K562 (cell line): ENCODE measurements at regions not wholly inside any gene's neighbourhood (a gene's known extent, or its start where the extent isn't known, plus 50 kb on each side); places are given as distances from the start of the nearest gene placed in this dataset.

Experiments used
- C11orf30 ChIP-seq: fragments of 450-650 bp; IDR thresholded peaks from 2 replicates; pipeline ENCODE4 v1.6.1; 2016; ENCODE audit warnings: low read depth, mild to moderate bottlenecking
- CHAMP1 ChIP-seq: fragments of 450-650 bp; IDR thresholded peaks from 2 replicates; pipeline ENCODE4 v1.6.1; 2016; ENCODE audit warnings: mild to moderate bottlenecking
- EP300 ChIP-seq: IDR thresholded peaks from 2 replicates; pipeline ENCODE4 v1.6.1; 2012; ENCODE audit warnings: low read length, improper control_type of control experiment
- GATAD2B ChIP-seq: fragments of 450-650 bp; IDR thresholded peaks from 2 replicates; pipeline ENCODE4 v1.6.1; 2017; ENCODE audit warnings: mild to moderate bottlenecking, borderline replicate concordance
- JUNB ChIP-seq: fragments of 450-650 bp; formaldehyde crosslinking; conservative IDR thresholded peaks from 2 replicates; pipeline ENCODE4 v1.4.0; 2020; ENCODE audit warnings: mild to moderate bottlenecking
- JUND ChIP-seq, 2 experiments: IDR thresholded peaks; 2 replicates in 1 of 2; 3 replicates in 1 of 2; pipeline ENCODE4 v1.6.1; 2011; ENCODE audit warnings: borderline replicate concordance in 2 of 2, low read depth in 2 of 2, low read length in 2 of 2, improper control_type of control experiment in 1 of 2, missing biosample characterization in 1 of 2, missing genetic modification characterization in 1 of 2, missing genetic modification reagents in 1 of 2
- MAFK ChIP-seq: IDR thresholded peaks from 2 replicates; pipeline ENCODE4 v1.6.1; 2011; ENCODE audit warnings: low read length, improper control_type of control experiment
- MEIS2 ChIP-seq: fragments of 450-650 bp; IDR thresholded peaks from 2 replicates; pipeline ENCODE4 v1.6.1; 2014; ENCODE audit warnings: mild to moderate bottlenecking; ENCODE audit not compliant: partially characterized antibody
- MTA2 ChIP-seq: fragments of 450-650 bp; IDR thresholded peaks from 2 replicates; pipeline ENCODE4 v1.6.1; 2016; ENCODE audit warnings: low read depth
- NR2C2 ChIP-seq, 2 experiments: fragments of 200-800 bp in 1 of 2; sonication (Bioruptor generic) in 1 of 2; sonication (generic) in 1 of 2; formaldehyde crosslinking in 1 of 2; IDR thresholded peaks; 2 replicates each; pipeline versions ENCODE4 v1.6.1 to v1.8.0; 2016 to 2022; ENCODE audit warnings: mild to moderate bottlenecking in 1 of 2, missing compliant biosample characterization in 1 of 2, missing genetic modification characterization in 1 of 2, missing genetic modification reagents in 1 of 2
- NUFIP1 ChIP-seq: fragments of 450-650 bp; IDR thresholded peaks from 2 replicates; pipeline ENCODE4 v1.6.1; 2018; ENCODE audit not compliant: partially characterized antibody
- RFX5 ChIP-seq: IDR thresholded peaks from 2 replicates; pipeline ENCODE4 v1.6.1; 2011; ENCODE audit warnings: low read depth, mild to moderate bottlenecking, improper control_type of control experiment, low read length
- SMARCC2 ChIP-seq: fragments of 450-650 bp; IDR thresholded peaks from 2 replicates; pipeline ENCODE4 v1.6.1; 2017; ENCODE audit warnings: antibody characterized with exemption, moderate library complexity, mild to moderate bottlenecking, low read depth
- TBP ChIP-seq: optimal IDR thresholded peaks from 2 replicates; pipeline ENCODE3; 2011; ENCODE audit warnings: low read depth, low read length, improper control_type of control experiment
- TF ChIP-seq, protein P1 (sequence below): fragments of 450-650 bp; formaldehyde crosslinking; IDR thresholded peaks from 2 replicates; pipeline ENCODE4 v1.4.0; 2022; ENCODE audit warnings: missing genetic modification characterization
- TF ChIP-seq, protein P2 (sequence below): fragments of 450-650 bp; IDR thresholded peaks from 2 replicates; pipeline ENCODE4 v1.6.1; 2016; ENCODE audit warnings: antibody characterized with exemption

- TF ChIP-seq, protein P1, sequence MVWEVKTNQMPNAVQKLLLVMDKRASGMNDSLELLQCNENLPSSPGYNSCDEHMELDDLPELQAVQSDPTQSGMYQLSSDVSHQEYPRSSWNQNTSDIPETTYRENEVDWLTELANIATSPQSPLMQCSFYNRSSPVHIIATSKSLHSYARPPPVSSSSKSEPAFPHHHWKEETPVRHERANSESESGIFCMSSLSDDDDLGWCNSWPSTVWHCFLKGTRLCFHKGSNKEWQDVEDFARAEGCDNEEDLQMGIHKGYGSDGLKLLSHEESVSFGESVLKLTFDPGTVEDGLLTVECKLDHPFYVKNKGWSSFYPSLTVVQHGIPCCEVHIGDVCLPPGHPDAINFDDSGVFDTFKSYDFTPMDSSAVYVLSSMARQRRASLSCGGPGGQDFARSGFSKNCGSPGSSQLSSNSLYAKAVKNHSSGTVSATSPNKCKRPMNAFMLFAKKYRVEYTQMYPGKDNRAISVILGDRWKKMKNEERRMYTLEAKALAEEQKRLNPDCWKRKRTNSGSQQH (CRISPR knock-in tag) = no peak
- TF ChIP-seq JUNB (CRISPR knock-in tag) (peak; percentile 76), C11orf30 (peak; percentile 97), NR2C2 (CRISPR knock-in tag; IDR thresholded peaks at IDR 0.05) (no peak), NR2C2 (tag; IDR thresholded peaks at IDR 0.05) (peak; percentile 46; the same call in 1 of the 2 replicates), RFX5 (no peak), TBP (no peak), CHAMP1 (0 out of 2 replicates have a peak, but pooled peaks have one; percentile 49), EP300 (peak; percentile 52; the same call in 1 of the 2 replicates), SMARCC2 (0 out of 2 replicates have a peak, but pooled peaks have one; percentile 69), NUFIP1 (no peak), GATAD2B (peak; percentile 14; the same call in 1 of the 2 replicates), MEIS2 (peak; percentile 15), MAFK (peak; percentile 72), JUND (IDR thresholded peaks at IDR 0.05; ENCODE audit: borderline replicate concordance, low read depth, low read length) (peak; percentile 92), JUND (tag; IDR thresholded peaks at IDR 0.05; ENCODE audit: borderline replicate concordance, low read depth, low read length) (peak; percentile 91), MTA2 (no peak)
- TF ChIP-seq, protein P2, sequence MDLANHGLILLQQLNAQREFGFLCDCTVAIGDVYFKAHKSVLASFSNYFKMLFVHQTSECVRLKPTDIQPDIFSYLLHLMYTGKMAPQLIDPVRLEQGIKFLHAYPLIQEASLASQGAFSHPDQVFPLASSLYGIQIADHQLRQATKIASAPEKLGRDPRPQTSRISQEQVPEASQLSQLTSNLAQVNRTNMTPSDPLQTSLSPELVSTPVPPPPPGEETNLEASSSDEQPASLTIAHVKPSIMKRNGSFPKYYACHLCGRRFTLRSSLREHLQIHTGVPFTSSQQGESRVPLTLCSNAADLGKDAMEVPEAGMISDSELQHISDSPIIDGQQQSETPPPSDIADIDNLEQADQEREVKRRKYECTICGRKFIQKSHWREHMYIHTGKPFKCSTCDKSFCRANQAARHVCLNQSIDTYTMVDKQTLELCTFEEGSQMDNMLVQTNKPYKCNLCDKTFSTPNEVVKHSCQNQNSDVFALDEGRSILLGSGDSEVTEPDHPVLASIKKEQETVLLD = no peak
Measured at GRCh38 chr5:164335837-164336236, 830.4 kb downstream of the MAT2B start (continued).
